Ishikawa (cell line): ENCODE measurements at regions not wholly inside any gene's neighbourhood (a gene's known extent, or its start where the extent isn't known, plus 50 kb on each side); places are given as distances from the start of the nearest gene placed in this dataset.
A peak's percentile ranks its signal among the peaks of the same experiment; 100 is the strongest.

Experiments
- CEBPB ChIP-seq: IDR thresholded peaks from 2 replicates; pipeline ENCODE4 v1.6.1; 2012
- EGR1 ChIP-seq: IDR thresholded peaks from 2 replicates; pipeline ENCODE4 v1.6.1; 2012
- EP300 ChIP-seq: IDR thresholded peaks from 2 replicates; pipeline ENCODE4 v1.6.1; 2012; ENCODE audit warnings: borderline replicate concordance
- FOXM1 ChIP-seq: IDR thresholded peaks from 2 replicates; pipeline ENCODE4 v1.6.1; 2012; ENCODE audit warnings: low read depth, borderline replicate concordance
- MAX ChIP-seq: IDR thresholded peaks from 2 replicates; pipeline ENCODE4 v1.6.1; 2012
- NFIC ChIP-seq: IDR thresholded peaks from 2 replicates; pipeline ENCODE4 v1.6.1; 2012
- RAD21 ChIP-seq: IDR thresholded peaks from 2 replicates; pipeline ENCODE4 v1.6.1; 2012; ENCODE audit warnings: low read depth
- REST ChIP-seq: IDR thresholded peaks from 2 replicates; pipeline ENCODE4 v1.6.1; 2012; ENCODE audit warnings: low read depth, mild to moderate bottlenecking
- TAF1 ChIP-seq: IDR thresholded peaks from 2 replicates; pipeline ENCODE4 v1.6.1; 2012; ENCODE audit warnings: low read depth, mild to moderate bottlenecking
- TCF12 ChIP-seq: IDR thresholded peaks from 2 replicates; pipeline ENCODE4 v1.6.1; 2012; ENCODE audit warnings: low read depth
- TEAD4 ChIP-seq: IDR thresholded peaks from 2 replicates; pipeline ENCODE4 v1.6.1; 2012
- USF1 ChIP-seq: IDR thresholded peaks from 2 replicates; pipeline ENCODE4 v1.6.1; 2012
- YY1 ChIP-seq: IDR thresholded peaks from 2 replicates; pipeline ENCODE4 v1.6.1; 2012; ENCODE audit warnings: low read depth
- ZBTB7A ChIP-seq: IDR thresholded peaks from 2 replicates; pipeline ENCODE4 v1.6.1; 2012; ENCODE audit warnings: low read depth

GRCh38 chr5:79853676-79854418 lies 137.2 kb downstream of the MTX3 start:
- TF ChIP-seq RAD21 (peak; percentile 15; the same call in 1 of the 2 replicates), EGR1 (no peak)

- no peak for TF ChIP-seq ZBTB7A
- TF ChIP-seq RAD21 = no peak
- no peak for TF ChIP-seq REST
- no peak for TF ChIP-seq FOXM1
- TF ChIP-seq MAX = no peak
These were observed 138.0 kb downstream of the MTX3 start for GRCh38 chr5:79853028-79853427.

- no peak for TF ChIP-seq EP300
- TF ChIP-seq FOXM1 = no peak
- TF ChIP-seq ZBTB7A = no peak
- no peak for TF ChIP-seq CEBPB
- no peak for TF ChIP-seq TAF1
- TF ChIP-seq TCF12 = no peak
- TF ChIP-seq TEAD4 = no peak
- TF ChIP-seq RAD21 = no peak
- TF ChIP-seq YY1 = no peak
These were observed 139.6 kb downstream of the MTX3 start for GRCh38 chr5:79851391-79851863.

GRCh38 chr5:79850941-79851340 lies 140.1 kb downstream of the MTX3 start:
- TF ChIP-seq TCF12 = no peak
- no peak for TF ChIP-seq USF1
- no peak for TF ChIP-seq YY1
- no peak for TF ChIP-seq RAD21

GRCh38 chr5:79850316-79850822 lies 140.7 kb downstream of the MTX3 start:
- TF ChIP-seq ZBTB7A = no peak
- no peak for TF ChIP-seq TAF1
- no peak for TF ChIP-seq CEBPB
- no peak for TF ChIP-seq EGR1
- TF ChIP-seq TEAD4 = no peak
- no peak for TF ChIP-seq REST

GRCh38 chr5:79849486-79850315 lies 141.4 kb downstream of the MTX3 start:
- TF ChIP-seq MAX (no peak), NFIC (no peak), TCF12 (no peak), USF1 (no peak), CEBPB (no peak), REST (no peak), TEAD4 (no peak), TAF1 (no peak), YY1 (no peak), EGR1 (no peak), EP300 (no peak)
